Right ventricle myocardium inferior (tissue), 1 donor: ENCODE measurements at regions not wholly inside any gene's neighbourhood (a gene's known extent, or its start where the extent isn't known, plus 50 kb on each side); places are given as distances from the start of the nearest gene placed in this dataset.

Experiments used
- ATAC-seq: fragments of 200-7000 bp; cut with Tn5 transposase; one replicate; pipeline ENCODE4 v1.9.1; 2020; ENCODE audit warnings: mild to moderate bottlenecking, moderate library complexity
- DNase-seq: peaks from one replicate; pipeline ENCODE4 v3.0.0; 2021; ENCODE audit errors: missing footprints
- intact Hi-C: fragments of 100-400 bp; cut with DNase I; formaldehyde crosslinking; loops from one replicate; pipeline ENCODE4 v1.11.0; 2022
- donor health status: DM: no; HTN: yes; CAD: no; lungs with severe emphysema.

GRCh38 chr4:171759274-171759673, 53.9 kb upstream of the GALNTL6 start:
- ATAC-seq (no peak), DNase-seq (no peak)
- intact Hi-C loops, result no loop called here

- ATAC-seq (no peak), DNase-seq (no peak)
- intact Hi-C loops, result no loop called here
Observed at GRCh38 chr4:171751538-171751937, 61.7 kb upstream of the GALNTL6 start.

- DNase-seq (no peak), ATAC-seq (no peak)
- intact Hi-C loops, result no loop called here
Observed at GRCh38 chr4:171746418-171746817, 66.8 kb upstream of the GALNTL6 start.

GRCh38 chr4:171742436-171742835, 70.8 kb upstream of the GALNTL6 start:
- intact Hi-C loops, result no loop called here
- ATAC-seq (no peak), DNase-seq (no peak)

- DNase-seq (no peak), ATAC-seq (no peak)
- intact Hi-C loops, result no loop called here
Observed at GRCh38 chr4:171727185-171727584, 86.0 kb upstream of the GALNTL6 start.

- DNase-seq (no peak), ATAC-seq (no peak)
- intact Hi-C loops, result no loop called here
Observed at GRCh38 chr4:171721937-171722336, 91.3 kb upstream of the GALNTL6 start.

GRCh38 chr4:171719691-171720090, 93.5 kb upstream of the GALNTL6 start:
- no peak for ATAC-seq
- intact Hi-C loops, result no loop called here
- no peak for DNase-seq

- DNase-seq (no peak), ATAC-seq (no peak)
- intact Hi-C loops, result no loop called here
Observed at GRCh38 chr4:171718665-171719064, 94.5 kb upstream of the GALNTL6 start.

GRCh38 chr4:171718069-171718468, 95.1 kb upstream of the GALNTL6 start:
- no peak for DNase-seq
- intact Hi-C loops, result no loop called here
- ATAC-seq, result no peak

- DNase-seq (no peak), ATAC-seq (no peak)
- intact Hi-C loops, result no loop called here
Observed at GRCh38 chr4:171717231-171717741, 95.9 kb upstream of the GALNTL6 start.

GRCh38 chr4:171715973-171716372, 97.2 kb upstream of the GALNTL6 start:
- intact Hi-C loops, result no loop called here
- no peak for ATAC-seq

GRCh38 chr4:171714791-171715454, 98.3 kb upstream of the GALNTL6 start:
- intact Hi-C loops, result no loop called here
- no peak for DNase-seq
- ATAC-seq, result no peak

More at GRCh38 chr4:171715973-171716372, 97.2 kb upstream of the GALNTL6 start:
- no peak for DNase-seq

GRCh38 chr4:171710743-171711142, 102.5 kb upstream of the GALNTL6 start:
- ATAC-seq, result no peak
- no peak for DNase-seq
- intact Hi-C loops, result no loop called here

- intact Hi-C loops, result no loop called here
- ATAC-seq (no peak), DNase-seq (no peak)
Observed at GRCh38 chr4:171676555-171677215, 136.5 kb upstream of the GALNTL6 start.

- intact Hi-C loops, result no loop called here
- ATAC-seq (no peak), DNase-seq (no peak)
Observed at GRCh38 chr4:171674781-171675180, 138.4 kb upstream of the GALNTL6 start.

- intact Hi-C loops, result no loop called here
- no peak for ATAC-seq
- no peak for DNase-seq
Observed at GRCh38 chr4:171668403-171668802, 144.8 kb upstream of the GALNTL6 start.

GRCh38 chr4:171667906-171668305, 145.3 kb upstream of the GALNTL6 start:
- intact Hi-C loops, result no loop called here
- ATAC-seq, result no peak

GRCh38 chr4:171651071-171651470, 162.1 kb upstream of the GALNTL6 start:
- ATAC-seq (no peak), DNase-seq (no peak)
- intact Hi-C loops, result no loop called here

More at GRCh38 chr4:171667906-171668305, 145.3 kb upstream of the GALNTL6 start:
- no peak for DNase-seq

GRCh38 chr4:171650543-171650942, 162.7 kb upstream of the GALNTL6 start:
- ATAC-seq, result no peak
- DNase-seq, result no peak
- intact Hi-C loops, result no loop called here

- intact Hi-C loops, result no loop called here
- DNase-seq (no peak), ATAC-seq (no peak)
Observed at GRCh38 chr4:171648926-171649325, 164.3 kb upstream of the GALNTL6 start.
